ENCODE measurements at regions not wholly inside any gene's neighbourhood (a gene's known extent, or its start where the extent isn't known, plus 50 kb on each side); places are given as distances from the start of the nearest gene placed in this dataset.

DNA sequence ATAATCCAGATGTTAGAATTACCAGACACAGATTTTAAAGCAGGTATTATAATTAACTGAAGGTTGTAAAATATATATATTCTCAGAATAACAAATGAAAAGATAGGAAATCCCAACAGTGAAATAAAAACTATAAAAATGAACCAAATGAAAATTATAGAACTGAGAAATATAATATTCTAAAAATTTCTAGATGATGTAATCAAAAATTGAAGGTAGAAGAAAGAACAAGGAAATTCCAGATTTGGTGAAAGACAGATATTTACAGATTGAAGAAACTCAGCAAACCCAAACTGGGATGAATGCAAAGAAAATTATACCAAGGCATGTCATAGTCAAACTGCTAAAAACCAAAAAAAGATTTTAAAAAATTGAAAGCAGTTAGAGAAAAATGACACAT lies 729.4 kb downstream of the MATN1 start:
- Histone ChIP-seq H3K27me3 (ENCODE audit: control insufficient read depth in 1 of 2, insufficient read depth in 2 of 2, low read length in 2 of 2) (no peaks in the 10 kb centered on the region), H3K36me3 (replicated peaks in 1 of 2; ENCODE audit: control insufficient read depth in 1 of 2, insufficient read depth in 2 of 2, low read length in 2 of 2) (no peaks in the 10 kb centered on the region), H2AFZ (ENCODE audit: low read length) (no peak overlapping the region), H3K9ac (ENCODE audit: insufficient read depth, low read depth, low read length) (no peak overlapping the region), H3K9me3 (ENCODE audit: low read length) (peaks cover 16% of the 10 kb centered on the region), H3K4me1 (ENCODE audit: insufficient read depth, low read length) (no peaks in the 10 kb centered on the region), H3K4me3 (replicated peaks in 1 of 3; ENCODE audit: insufficient read depth in 1 of 3, low read depth in 2 of 3, low read length in 3 of 3) (no peak overlapping the region), H4K20me1 (ENCODE audit: insufficient read depth, low read length) (no peaks in the 10 kb centered on the region), H3K27ac (ENCODE audit: extremely low read length, insufficient read depth, low read length) (no peak overlapping the region), H3K79me2 (ENCODE audit: insufficient read depth, low read length) (no peaks in the 10 kb centered on the region), H3K4me2 (ENCODE audit: low read depth, low read length) (no peak overlapping the region)
- CTCF ChIA-PET (ENCODE audit: low intra/inter-chr PET ratio, low total read pairs), result no interaction called here
- no TSS peak for BruUV-seq (replicated peaks)
- DNase-seq (ENCODE audit: low spot score) (no peak), ATAC-seq (no peak), FAIRE-seq (no peak)
- TF ChIP-seq EED (CRISPR knock-in tag; IDR thresholded peaks at IDR 0.05), result no peak
- no peak for TF ChIP-seq HOXA3 (CRISPR knock-in tag; IDR thresholded peaks at IDR 0.05)
- no peak for TF ChIP-seq ZNF678 (CRISPR knock-in tag; IDR thresholded peaks at IDR 0.05)
- no peak for TF ChIP-seq ZNF782 (CRISPR knock-in tag; IDR thresholded peaks at IDR 0.05; ENCODE audit: borderline replicate concordance)
- no peak for TF ChIP-seq MAF1 (CRISPR knock-in tag; IDR thresholded peaks at IDR 0.05; ENCODE audit: borderline replicate concordance)
- TF ChIP-seq ATF7 (IDR thresholded peaks at IDR 0.05), result peak; percentile 56; the same call in 1 of the 2 replicates
- no peak for TF ChIP-seq ATF7 (CRISPR knock-in tag; IDR thresholded peaks at IDR 0.05)
- TF ChIP-seq SALL1 (CRISPR knock-in tag; IDR thresholded peaks at IDR 0.05), result no peak
- in situ Hi-C loops (cut with HindIII; ENCODE audit: extremely low pct_ligation_motif_present, low pct_unique_long_range_greater_than_20kb) (no loop called here), intact Hi-C loops (cut with micrococcal nuclease; ENCODE audit: unreplicated experiment) (no loop called here)
- POLR2A ChIA-PET, result no interaction called here

DNA sequence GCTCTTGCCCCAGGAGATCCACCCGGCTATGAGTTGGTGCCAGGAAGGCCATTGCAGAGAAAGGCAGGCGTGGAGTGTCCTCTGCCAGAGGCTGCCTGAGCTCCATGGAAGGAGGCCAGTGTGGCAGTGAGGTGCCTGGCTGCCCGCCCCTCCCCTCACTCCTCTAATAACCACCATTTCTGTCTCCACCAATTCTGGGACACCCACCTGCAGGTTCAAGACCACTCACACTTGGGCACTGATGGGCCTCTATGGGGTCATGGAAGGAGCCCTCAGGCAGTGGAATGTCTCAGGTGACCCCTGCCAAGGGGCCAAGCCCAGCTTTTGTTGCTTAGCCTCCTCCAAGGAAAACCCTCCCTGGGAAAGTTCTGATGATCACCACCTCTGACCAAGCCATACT lies 731.6 kb downstream of the MATN1 start:
- Histone ChIP-seq H3K27me3 (ENCODE audit: control insufficient read depth in 1 of 2, insufficient read depth in 2 of 2, low read length in 2 of 2) (no peaks in the 10 kb centered on the region), H3K4me3 (replicated peaks in 1 of 3; ENCODE audit: insufficient read depth in 1 of 3, low read depth in 2 of 3, low read length in 3 of 3) (no peak overlapping the region), H3K79me2 (ENCODE audit: insufficient read depth, low read length) (no peaks in the 10 kb centered on the region), H4K20me1 (ENCODE audit: insufficient read depth, low read length) (no peaks in the 10 kb centered on the region), H3K4me2 (ENCODE audit: low read depth, low read length) (no peak overlapping the region), H2AFZ (ENCODE audit: low read length) (no peak overlapping the region), H3K4me1 (ENCODE audit: insufficient read depth, low read length) (no peaks in the 10 kb centered on the region), H3K36me3 (replicated peaks in 1 of 2; ENCODE audit: control insufficient read depth in 1 of 2, insufficient read depth in 2 of 2, low read length in 2 of 2) (no peaks in the 10 kb centered on the region), H3K9ac (ENCODE audit: insufficient read depth, low read depth, low read length) (no peak overlapping the region), H3K9me3 (ENCODE audit: low read length) (peaks cover 16% of the 10 kb centered on the region), H3K27ac (ENCODE audit: extremely low read length, insufficient read depth, low read length) (no peak overlapping the region)
- FAIRE-seq, result no peak
- BruUV-seq (replicated peaks), result no TSS peak
- WGBS (ENCODE audit: low lambda C conversion rate), result no CpG with 5 or more reads among the region's 3 CpGs
- DNase-seq (ENCODE audit: low spot score), result no peak
- no peak for ATAC-seq
- POLR2A ChIA-PET, result no interaction called here
- intact Hi-C loops (cut with micrococcal nuclease; ENCODE audit: unreplicated experiment) (no loop called here), in situ Hi-C loops (cut with HindIII; ENCODE audit: extremely low pct_ligation_motif_present, low pct_unique_long_range_greater_than_20kb) (no loop called here)
- CTCF ChIA-PET (ENCODE audit: low intra/inter-chr PET ratio, low total read pairs), result no interaction called here
- TF ChIP-seq, protein P1, sequence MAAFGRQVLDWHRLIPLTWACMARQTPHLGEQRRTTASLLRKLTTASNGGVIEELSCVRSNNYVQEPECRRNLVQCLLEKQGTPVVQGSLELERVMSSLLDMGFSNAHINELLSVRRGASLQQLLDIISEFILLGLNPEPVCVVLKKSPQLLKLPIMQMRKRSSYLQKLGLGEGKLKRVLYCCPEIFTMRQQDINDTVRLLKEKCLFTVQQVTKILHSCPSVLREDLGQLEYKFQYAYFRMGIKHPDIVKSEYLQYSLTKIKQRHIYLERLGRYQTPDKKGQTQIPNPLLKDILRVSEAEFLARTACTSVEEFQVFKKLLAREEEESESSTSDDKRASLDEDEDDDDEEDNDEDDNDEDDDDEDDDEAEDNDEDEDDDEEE (CRISPR knock-in tag; IDR thresholded peaks at IDR 0.05), result no peak
- no peak for TF ChIP-seq POLR2G (IDR thresholded peaks at IDR 0.05; ENCODE audit: low read depth, low read length)
- TF ChIP-seq ZNF678 (CRISPR knock-in tag; IDR thresholded peaks at IDR 0.05), result no peak
- no peak for TF ChIP-seq ZNF567 (CRISPR knock-in tag; IDR thresholded peaks at IDR 0.05; ENCODE audit: borderline replicate concordance)
- no peak for TF ChIP-seq ZNF446 (CRISPR knock-in tag; IDR thresholded peaks at IDR 0.05)
- no peak for TF ChIP-seq MAFF (IDR thresholded peaks at IDR 0.05; ENCODE audit: low read depth, low read length)
- no peak for TF ChIP-seq FOXA1 (IDR thresholded peaks at IDR 0.05)
- no peak for TF ChIP-seq FOXA1 (CRISPR knock-in tag; IDR thresholded peaks at IDR 0.05)
- TF ChIP-seq, protein P2, sequence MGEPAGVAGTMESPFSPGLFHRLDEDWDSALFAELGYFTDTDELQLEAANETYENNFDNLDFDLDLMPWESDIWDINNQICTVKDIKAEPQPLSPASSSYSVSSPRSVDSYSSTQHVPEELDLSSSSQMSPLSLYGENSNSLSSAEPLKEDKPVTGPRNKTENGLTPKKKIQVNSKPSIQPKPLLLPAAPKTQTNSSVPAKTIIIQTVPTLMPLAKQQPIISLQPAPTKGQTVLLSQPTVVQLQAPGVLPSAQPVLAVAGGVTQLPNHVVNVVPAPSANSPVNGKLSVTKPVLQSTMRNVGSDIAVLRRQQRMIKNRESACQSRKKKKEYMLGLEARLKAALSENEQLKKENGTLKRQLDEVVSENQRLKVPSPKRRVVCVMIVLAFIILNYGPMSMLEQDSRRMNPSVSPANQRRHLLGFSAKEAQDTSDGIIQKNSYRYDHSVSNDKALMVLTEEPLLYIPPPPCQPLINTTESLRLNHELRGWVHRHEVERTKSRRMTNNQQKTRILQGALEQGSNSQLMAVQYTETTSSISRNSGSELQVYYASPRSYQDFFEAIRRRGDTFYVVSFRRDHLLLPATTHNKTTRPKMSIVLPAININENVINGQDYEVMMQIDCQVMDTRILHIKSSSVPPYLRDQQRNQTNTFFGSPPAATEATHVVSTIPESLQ (CRISPR knock-in tag; conservative IDR thresholded peaks at IDR 0.05), result no peak
- TF ChIP-seq ZNF850 (CRISPR knock-in tag; conservative IDR thresholded peaks at IDR 0.05), result no peak
- TF ChIP-seq ZNF883 (CRISPR knock-in tag; IDR thresholded peaks at IDR 0.05; ENCODE audit: not compliant biosample characterization), result no peak
- TF ChIP-seq BHLHE40 (IDR thresholded peaks at IDR 0.05; ENCODE audit: low read length), result no peak
- no peak for TF ChIP-seq TEAD3 (CRISPR knock-in tag; optimal IDR thresholded peaks at IDR 0.05; ENCODE audit: borderline replicate concordance)
- no peak for TF ChIP-seq DR1 (CRISPR knock-in tag; IDR thresholded peaks at IDR 0.05)
